Mesodermal cell (in vitro differentiated cells): ENCODE measurements at regions not wholly inside any gene's neighbourhood (a gene's known extent, or its start where the extent isn't known, plus 50 kb on each side); places are given as distances from the start of the nearest gene placed in this dataset.

Source experiments
- H3K27ac ChIP-seq: 2 replicates; pipeline ENCODE4 v1.7.0; 2013; ENCODE audit warnings: mild to moderate bottlenecking, low read depth, low read length, moderate library complexity; ENCODE audit not compliant: severe bottlenecking
- H3K36me3 ChIP-seq: 2 replicates; pipeline ENCODE4 v1.7.1; 2013; ENCODE audit warnings: mild to moderate bottlenecking, low read length, moderate library complexity; ENCODE audit not compliant: control insufficient read depth, insufficient read depth
- H3K4me1 ChIP-seq: one replicate; pipeline ENCODE4 v1.7.1; 2013; ENCODE audit warnings: mild to moderate bottlenecking, low read length; ENCODE audit not compliant: insufficient read depth, control insufficient read depth, poor library complexity, severe bottlenecking
- H3K4me3 ChIP-seq: 2 replicates; pipeline ENCODE4 v1.7.0; 2013; ENCODE audit warnings: low read length, control low read depth, mild to moderate bottlenecking; ENCODE audit not compliant: insufficient read depth, poor library complexity, severe bottlenecking; ENCODE audit errors: extremely low read depth
- H3K9me3 ChIP-seq: 2 replicates; pipeline ENCODE4 v1.7.1; 2013; ENCODE audit warnings: mild to moderate bottlenecking, low read length, moderate library complexity; ENCODE audit not compliant: control insufficient read depth
- WGBS, 2 experiments: methylation state at CpG; one replicate each; pipeline ENCODE4 v1.1.5; 2013; ENCODE audit warnings: missing lambda C conversion rate in 2 of 2; ENCODE audit not compliant: insufficient coverage in 2 of 2; 5-methylcytosine and 5-hydroxymethylcytosine counted together

DNA sequence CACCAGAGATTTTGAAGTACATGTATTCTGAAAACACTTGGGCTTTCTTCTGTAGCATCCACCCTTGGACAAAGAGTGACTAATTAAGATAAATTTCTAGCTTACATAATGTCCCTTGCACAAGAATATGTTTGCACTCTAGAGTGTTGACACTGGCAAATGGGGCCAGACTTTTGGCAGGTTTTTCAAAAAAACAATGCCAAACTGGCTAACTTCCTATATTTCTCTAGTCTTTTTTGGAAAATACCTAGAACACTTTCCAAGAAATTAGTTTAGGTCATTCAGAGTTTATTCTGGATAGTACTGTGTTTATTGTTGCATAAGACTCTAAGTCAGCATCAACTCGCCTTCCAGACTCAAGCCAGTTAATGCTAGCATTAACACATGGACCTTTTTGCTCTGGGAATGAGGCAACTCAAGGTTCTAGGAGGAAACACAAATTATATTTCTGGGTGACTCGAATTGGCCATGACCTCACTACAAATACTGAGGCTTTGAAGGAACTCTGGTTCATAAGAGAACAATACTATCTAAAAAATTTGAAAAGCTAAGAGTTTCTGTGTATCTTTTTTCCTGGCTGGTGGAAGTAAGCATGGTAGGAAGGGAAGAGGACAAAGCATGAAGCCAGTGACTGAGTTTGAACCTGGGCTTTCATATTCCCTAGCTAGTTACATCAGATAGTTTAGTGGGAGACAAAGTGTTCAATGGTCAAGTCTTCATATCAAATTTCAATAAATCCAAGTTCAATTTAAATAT, 101.6 kb downstream of the NREP start:
- no peaks in the 10 kb centered on the region for H3K36me3 ChIP-seq
- no peak overlapping the region for H3K4me3 ChIP-seq
- WGBS, 2 experiments = 80% methylated on average over 1 of the region's 2 CpGs; no CpG with 5 or more reads in 1 of the 2 experiments

DNA sequence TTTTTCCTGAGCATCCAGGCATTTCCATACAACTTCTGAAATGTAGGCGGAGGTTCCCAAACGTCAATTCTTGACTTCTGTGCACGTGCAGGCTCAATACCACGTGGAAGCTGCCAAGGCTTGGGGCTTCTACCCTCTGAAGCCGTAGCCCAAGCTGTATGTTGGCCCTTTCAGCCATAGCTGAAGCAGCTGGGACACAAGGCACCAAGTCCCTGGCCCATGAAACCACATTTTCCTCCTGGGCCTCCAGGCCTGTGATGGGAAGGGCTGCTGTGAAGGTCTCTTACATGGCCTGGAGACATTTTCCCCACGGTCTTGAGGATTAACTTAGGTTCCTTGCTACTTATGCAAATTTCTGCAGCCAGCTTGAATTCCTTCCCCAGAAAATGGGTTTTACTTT, 103.6 kb downstream of the NREP start:
- no peaks in the 10 kb centered on the region for H3K9me3 ChIP-seq
- 88% methylated on average over 6 of the region's 6 CpGs for WGBS, 2 experiments
- H3K4me3 ChIP-seq = no peak overlapping the region
- no peak overlapping the region for H3K27ac ChIP-seq
- H3K4me1 ChIP-seq = no peaks in the 10 kb centered on the region
- H3K36me3 ChIP-seq = no peaks in the 10 kb centered on the region

More for the DNA sequence above, 101.6 kb downstream of the NREP start:
- Histone ChIP-seq H3K4me1 (no peaks in the 10 kb centered on the region), H3K27ac (no peak overlapping the region), H3K9me3 (no peaks in the 10 kb centered on the region)

DNA sequence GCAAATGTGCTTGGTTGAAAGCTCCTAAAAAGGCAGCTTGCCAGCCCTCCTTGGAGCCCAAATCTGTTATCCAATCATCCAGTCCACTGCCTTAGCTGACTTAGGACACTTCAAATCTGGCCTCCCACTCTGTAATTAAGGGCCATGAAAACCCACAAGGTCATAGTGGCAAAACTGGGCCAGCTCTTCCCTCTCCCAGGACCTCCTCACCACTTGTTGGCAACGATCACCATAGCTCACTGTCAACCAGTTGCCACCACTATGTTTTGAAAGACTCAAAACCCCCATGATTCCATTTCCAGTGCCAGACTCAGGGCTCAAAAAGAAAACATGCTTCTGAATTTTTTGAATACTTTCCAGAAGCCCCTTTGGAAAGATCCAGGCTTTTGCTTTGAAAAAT, 107.5 kb downstream of the NREP start:
- Histone ChIP-seq H3K36me3 (no peaks in the 10 kb centered on the region), H3K27ac (no peak overlapping the region), H3K4me1 (no peaks in the 10 kb centered on the region), H3K4me3 (no peak overlapping the region), H3K9me3 (no peaks in the 10 kb centered on the region)
- 90 to 100% methylated on average over 1 of the region's 1 CpG for WGBS, 2 experiments

DNA sequence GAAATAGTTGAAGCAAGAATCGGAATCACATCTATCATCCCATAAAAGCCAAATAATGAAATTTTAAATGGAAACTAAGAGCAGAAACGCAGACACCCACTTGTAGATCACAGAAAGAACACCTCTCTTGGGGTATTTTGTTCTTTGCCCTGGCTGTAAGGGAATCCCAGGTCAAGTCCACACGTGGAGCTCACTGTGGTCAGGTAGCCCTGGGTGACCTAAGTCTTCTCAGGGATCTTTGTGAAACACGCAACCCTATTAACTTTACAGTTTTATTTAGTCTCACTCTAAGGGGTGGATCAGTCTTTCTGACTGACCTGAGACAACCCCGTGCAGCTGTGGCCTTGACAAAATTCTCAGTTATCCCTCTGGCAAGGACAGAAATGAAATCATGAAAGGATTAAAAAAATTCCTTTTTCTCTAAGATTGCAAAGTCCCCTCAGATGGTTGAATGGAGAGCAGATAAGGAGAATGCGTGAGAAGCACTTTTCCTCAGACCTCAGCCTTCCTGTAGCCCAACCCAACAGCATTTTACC, 111.6 kb downstream of the NREP start:
- H3K27ac ChIP-seq = no peak overlapping the region
- no peaks in the 10 kb centered on the region for H3K36me3 ChIP-seq
- peaks cover 3% of the 10 kb centered on the region for H3K9me3 ChIP-seq
- no peak overlapping the region for H3K4me3 ChIP-seq
- no peaks in the 10 kb centered on the region for H3K4me1 ChIP-seq
- 67 to 70% methylated on average over 1 to 3 of the region's 6 CpGs for WGBS, 2 experiments

DNA sequence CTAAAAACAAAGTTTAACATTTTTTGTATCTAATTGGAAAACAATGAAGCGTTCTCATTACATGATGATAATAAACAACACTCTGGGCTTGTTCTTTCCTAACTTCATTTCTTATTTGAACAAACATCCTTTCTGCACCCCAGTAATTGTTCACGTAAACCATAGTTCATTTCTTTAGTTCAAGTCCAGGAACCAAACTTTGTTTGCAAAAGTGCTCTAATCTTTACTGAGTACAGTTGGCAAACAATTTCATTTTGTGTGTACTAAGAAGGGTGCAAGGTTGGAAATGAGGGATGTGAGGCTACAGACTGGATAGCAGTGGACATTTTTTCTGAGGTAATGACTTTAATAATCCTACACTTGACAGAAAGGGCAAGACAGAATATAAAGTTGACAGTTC, 113.5 kb downstream of the NREP start:
- no peak overlapping the region for H3K27ac ChIP-seq
- H3K4me1 ChIP-seq = no peaks in the 10 kb centered on the region
- H3K4me3 ChIP-seq = no peak overlapping the region
- no peaks in the 10 kb centered on the region for H3K36me3 ChIP-seq
- H3K9me3 ChIP-seq = peaks cover 20% of the 10 kb centered on the region
- 73 to 94% methylated on average over 2 of the region's 2 CpGs for WGBS, 2 experiments

DNA sequence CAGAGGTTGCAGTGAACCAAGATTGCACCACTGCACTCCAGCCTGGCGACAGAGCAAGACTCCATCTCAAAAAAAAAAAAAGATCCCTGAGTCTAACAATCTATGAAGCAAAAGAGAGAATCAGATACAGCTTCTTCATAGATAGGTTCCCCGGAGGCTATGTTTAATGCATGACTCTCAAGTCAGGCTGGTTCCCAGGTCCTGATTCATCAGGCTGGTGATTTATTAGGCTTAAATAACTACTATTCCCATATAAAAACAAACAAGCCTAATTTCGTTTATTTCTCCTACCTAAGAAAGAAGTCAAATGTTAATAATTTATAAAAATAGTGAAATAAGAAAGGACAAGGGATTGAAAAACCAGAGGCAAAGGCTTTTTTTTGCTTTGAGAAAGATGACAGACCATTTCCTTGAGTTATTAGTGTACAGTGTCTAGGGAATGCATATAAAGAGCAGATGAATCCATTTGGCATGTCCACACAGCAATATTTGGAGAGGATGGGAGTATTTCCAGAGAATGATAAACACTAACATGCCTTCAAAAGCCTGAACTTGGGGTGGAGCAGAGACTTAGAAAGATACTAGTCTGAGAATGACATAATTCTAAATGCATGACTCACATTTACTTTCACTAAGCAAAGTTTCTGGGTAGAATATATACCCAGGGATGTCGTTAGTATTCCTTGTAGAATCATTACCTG, 115.3 kb downstream of the NREP start:
- Histone ChIP-seq H3K36me3 (no peaks in the 10 kb centered on the region), H3K4me3 (no peak overlapping the region), H3K27ac (no peak overlapping the region), H3K9me3 (peaks cover 27% of the 10 kb centered on the region), H3K4me1 (no peaks in the 10 kb centered on the region)
- no CpG with 5 or more reads among the region's 4 CpGs for WGBS, 2 experiments

DNA sequence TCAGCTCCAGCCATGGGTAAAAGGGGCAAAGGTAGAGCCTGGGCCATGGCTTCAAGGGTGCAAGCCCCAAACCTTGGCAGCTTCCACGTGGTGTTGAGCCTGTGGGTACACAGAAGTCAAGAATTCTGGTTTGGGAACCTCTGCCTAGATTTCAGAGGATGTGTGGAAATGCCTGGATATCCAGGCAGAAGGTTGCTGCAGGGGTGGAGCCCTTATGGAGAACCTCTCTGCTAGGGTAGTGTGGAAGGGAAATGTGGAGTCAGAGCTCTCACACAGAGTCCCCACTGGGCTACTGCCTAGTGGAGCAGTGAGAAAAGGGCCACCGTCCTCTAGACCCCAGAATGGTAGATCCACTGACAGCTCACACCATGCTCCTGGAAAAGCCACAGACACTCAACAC, 117.1 kb downstream of the NREP start:
- Histone ChIP-seq H3K36me3 (no peaks in the 10 kb centered on the region), H3K9me3 (peaks cover 27% of the 10 kb centered on the region), H3K4me1 (no peaks in the 10 kb centered on the region), H3K27ac (no peak overlapping the region), H3K4me3 (no peak overlapping the region)
- WGBS, 2 experiments = 59% methylated on average over 2 of the region's 2 CpGs

DNA sequence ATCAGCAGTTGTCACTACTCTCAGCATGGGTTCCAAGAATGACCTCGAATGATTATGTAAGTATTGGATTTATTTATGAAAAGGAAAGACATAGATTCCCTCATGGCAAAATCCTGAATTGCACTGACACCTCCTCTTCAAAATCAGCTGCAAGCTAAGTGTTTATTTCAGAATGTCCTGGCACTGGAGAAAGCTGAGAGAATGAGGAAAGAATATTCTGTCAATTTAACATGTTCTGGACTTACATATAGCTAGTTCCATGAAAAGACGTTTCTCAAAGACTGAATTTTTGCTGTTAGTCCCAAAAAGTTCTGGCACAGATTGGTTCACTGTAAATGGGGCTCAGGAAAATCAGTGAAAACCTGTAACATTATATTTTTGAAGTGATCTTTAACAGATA, 120.3 kb downstream of the NREP start:
- no peak overlapping the region for H3K27ac ChIP-seq
- WGBS, 2 experiments = 67% methylated on average over 1 of the region's 2 CpGs; no CpG with 5 or more reads in 1 of the 2 experiments
- H3K9me3 ChIP-seq = peaks cover 27% of the 10 kb centered on the region
- no peaks in the 10 kb centered on the region for H3K36me3 ChIP-seq
- no peaks in the 10 kb centered on the region for H3K4me1 ChIP-seq
- H3K4me3 ChIP-seq = no peak overlapping the region

DNA sequence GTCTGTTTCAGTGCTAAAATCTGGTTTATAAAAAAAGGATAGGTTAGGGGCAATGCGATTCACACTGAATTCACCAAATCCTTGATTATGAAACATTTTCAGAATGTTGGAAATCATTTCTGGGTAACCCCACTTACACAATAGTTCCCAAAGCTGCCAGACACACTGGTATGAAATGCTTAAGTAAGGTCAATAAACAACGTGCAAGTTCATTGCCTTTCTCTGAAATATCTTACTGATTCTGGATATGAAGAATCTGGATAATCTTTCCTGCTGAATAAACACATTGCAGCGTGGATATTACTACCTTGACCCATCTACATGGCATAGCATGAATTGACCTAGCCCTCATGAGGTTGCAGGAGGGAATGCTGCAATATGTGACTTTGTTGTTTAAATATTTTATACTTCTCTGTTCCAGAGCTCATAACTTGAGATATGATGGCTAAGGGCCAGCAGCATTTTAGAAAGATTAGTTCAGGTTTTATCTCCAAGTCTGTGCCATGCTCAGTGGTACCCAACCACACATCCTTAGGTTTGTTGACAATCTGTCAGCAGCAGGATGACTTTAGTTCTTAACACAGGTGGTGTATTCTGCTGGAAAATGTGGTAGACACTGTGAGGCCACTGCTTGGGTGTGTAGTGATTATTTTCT, 121.0 kb downstream of the NREP start:
- H3K36me3 ChIP-seq = no peaks in the 10 kb centered on the region
- H3K4me1 ChIP-seq = no peaks in the 10 kb centered on the region
- peaks cover 27% of the 10 kb centered on the region for H3K9me3 ChIP-seq
- no peak overlapping the region for H3K4me3 ChIP-seq
- WGBS, 2 experiments = no CpG with 5 or more reads among the region's 3 CpGs
- H3K27ac ChIP-seq = no peak overlapping the region

DNA sequence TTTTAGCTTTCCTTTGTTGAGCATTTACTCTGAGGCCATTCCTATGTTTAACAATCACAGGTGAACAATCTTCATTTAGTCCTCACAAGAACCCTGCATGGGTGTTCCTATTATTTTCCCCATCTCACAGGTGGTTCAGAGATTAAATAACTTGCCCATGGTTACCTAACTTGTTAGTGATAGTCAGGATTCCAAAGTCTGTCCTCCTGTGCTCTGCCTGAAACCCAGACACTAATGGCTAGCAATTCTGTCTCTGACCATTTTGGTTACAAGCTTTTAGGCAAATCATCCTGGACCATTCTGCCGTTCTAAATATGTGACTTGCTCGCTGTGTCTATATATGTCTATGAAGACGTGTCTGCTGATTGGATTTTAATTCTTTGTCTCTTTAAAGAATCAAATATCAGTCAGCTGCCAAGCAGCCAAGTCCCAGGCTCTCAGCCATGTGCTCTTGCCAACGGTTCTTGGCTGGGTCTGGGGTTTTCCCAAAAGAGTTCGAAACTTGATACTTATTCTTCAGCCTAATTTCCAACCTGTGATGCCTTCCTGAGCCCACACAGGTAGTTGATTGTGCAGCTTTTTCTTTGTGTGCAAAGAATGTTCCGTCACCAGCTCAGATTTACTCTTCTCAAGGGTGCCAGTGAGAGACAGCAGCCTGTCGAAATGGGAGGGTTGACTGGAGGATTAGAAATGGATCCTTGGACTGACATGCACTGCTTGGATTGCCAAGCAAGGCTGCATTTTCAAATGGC, 121.7 kb downstream of the NREP start:
- peaks cover 24% of the 10 kb centered on the region for H3K9me3 ChIP-seq
- H3K36me3 ChIP-seq = no peaks in the 10 kb centered on the region
- no peaks in the 10 kb centered on the region for H3K4me1 ChIP-seq
- no peak overlapping the region for H3K27ac ChIP-seq
- 81 to 87% methylated on average over 3 to 6 of the region's 7 CpGs for WGBS, 2 experiments
- H3K4me3 ChIP-seq = no peak overlapping the region
